ENCODE measurements at regions not wholly inside any gene's neighbourhood (a gene's known extent, or its start where the extent isn't known, plus 50 kb on each side); places are given as distances from the start of the nearest gene placed in this dataset.
"Not testable (repeated sequence)": the region's sequence is repeated elsewhere in the genome, so short reads cannot be mapped to it uniquely, and the experiment has no call there.

GRCh38 chr2:160584972-160585494 lies 91.4 kb upstream of the RBMS1 start:
- DNase-seq: no peak

GRCh38 chr2:160590664-160591063 lies 97.1 kb upstream of the RBMS1 start:
- DNase-seq: no peak

- no peak for DNase-seq
These were observed 98.8 kb upstream of the RBMS1 start for GRCh38 chr2:160592401-160592800.

DNA sequence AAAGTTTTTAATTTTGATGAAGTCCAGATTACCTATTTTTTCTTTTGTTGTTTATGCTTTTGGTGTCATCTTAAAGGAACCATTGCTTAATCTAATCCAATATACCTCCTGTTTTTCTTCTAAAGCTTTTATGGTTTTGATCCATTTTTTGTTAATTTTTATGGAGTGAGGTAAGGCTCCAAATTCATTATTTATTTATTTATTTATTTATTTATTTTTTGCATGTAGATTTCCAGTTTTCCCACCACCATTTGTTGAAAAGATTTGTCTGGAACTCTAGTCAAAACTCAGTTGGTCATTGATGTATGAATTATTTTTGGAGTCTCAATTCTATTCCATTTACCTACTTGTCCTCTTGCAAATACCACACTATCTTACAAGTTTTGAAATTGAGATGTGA lies 99.4 kb upstream of the RBMS1 start:
- no peak for DNase-seq

DNA sequence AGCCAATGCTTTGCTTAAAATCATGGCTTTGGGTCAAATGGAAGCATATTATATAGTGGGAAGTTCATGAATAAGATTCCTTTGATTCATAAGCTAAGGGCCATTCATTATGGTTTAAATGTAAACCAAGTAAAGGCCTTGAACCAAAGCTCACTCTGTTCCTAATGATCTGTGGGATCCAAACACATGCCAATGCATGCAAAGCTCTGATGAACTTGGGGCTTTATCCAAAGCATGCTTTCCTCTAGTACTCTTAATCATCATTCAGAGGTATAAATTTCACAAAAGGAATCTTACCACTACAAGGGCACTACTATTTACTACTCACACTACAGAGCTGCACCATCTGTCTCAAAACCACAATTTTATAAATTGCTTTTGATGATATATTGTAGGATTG lies 102.8 kb upstream of the RBMS1 start:
- DNase-seq: no peak

GRCh38 chr2:160600437-160600836 lies 106.8 kb upstream of the RBMS1 start:
- DNase-seq: not testable (repeated sequence)

- no peak for DNase-seq
These were observed 108.5 kb upstream of the RBMS1 start for GRCh38 chr2:160602073-160602472.

GRCh38 chr2:160603771-160604510 lies 110.3 kb upstream of the RBMS1 start:
- DNase-seq: no peak

- DNase-seq: no peak
These were observed 112.7 kb upstream of the RBMS1 start for GRCh38 chr2:160606341-160606740.

GRCh38 chr2:160608599-160608998 lies 115.0 kb upstream of the RBMS1 start:
- DNase-seq: no peak

DNA sequence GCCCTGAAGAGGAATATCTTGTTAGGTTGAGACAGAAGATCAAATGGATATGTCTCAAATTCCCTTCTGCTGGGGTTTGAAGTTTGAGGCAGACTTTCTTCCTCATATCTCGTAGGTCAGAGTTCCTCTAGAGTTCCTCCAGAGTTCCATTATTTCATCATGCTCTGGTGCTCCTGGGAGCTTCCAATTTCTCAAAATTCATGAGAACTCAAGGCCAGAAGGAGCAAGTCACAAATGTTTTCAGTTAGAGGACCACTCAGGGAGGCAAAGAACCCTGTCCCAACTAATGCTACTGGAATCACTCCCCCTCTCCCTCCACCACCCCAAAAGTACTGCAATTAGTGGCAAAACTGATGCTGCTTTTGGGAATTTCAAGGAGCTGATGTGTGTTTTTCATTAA lies 115.7 kb upstream of the RBMS1 start:
- DNase-seq: no peak

GRCh38 chr2:160610041-160610440 lies 116.4 kb upstream of the RBMS1 start:
- DNase-seq: no peak

GRCh38 chr2:160612266-160612856 lies 118.8 kb upstream of the RBMS1 start:
- DNase-seq: no peak

DNA sequence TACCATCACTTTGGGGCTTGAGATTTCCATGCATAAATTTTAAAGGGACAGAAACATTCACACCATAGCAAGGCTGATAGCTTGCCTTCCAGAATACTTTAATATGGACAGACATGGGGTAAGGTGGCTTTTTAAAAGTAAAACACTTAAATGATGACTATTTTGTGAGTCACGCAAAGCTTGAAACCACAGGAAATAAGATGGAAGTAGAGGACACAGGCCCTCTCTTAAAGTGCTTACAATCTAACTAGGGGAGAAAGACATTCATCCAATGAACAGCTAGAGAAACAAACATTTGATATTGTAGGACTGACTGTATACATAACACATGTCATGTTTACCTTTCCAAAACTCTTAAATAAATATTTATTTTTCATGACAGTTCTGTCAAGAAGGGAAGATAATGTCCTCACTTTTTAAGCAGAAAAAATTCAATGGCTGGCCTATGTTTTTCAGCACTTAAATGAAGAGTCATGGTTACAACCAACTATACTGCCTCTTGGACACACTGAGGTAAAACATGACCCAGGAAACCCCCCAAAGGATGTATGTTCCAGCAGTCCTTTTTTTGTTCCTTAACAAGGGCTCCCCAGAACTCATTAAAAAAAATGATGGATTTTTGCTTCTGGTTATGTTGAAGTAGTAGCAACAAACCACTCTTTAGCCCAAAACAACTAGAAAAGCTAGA lies 120.0 kb upstream of the RBMS1 start:
- no peak for DNase-seq

- no peak for DNase-seq
These were observed 120.8 kb upstream of the RBMS1 start for GRCh38 chr2:160614391-160614790.

GRCh38 chr2:160615706-160616105 lies 122.1 kb upstream of the RBMS1 start:
- DNase-seq: no peak

DNA sequence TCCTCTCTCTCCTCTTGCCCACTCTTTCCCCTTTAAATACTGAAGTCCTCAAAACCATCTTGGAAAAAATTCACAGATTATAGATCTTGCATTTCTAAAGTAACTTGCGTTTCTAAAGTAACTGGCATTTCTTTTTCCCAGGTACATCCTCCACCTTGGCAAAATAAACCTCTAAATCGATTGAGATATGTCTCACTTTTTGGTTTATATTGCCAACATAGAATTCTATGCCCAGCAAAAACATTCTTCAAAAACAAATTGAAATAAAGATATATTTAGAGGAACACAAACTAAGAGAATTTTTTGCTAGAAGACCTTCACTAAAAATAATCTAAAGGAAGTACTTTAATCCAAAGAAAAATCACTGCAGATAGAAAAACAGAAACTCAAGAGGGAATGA lies 122.5 kb upstream of the RBMS1 start:
- DNase-seq: no peak

DNA sequence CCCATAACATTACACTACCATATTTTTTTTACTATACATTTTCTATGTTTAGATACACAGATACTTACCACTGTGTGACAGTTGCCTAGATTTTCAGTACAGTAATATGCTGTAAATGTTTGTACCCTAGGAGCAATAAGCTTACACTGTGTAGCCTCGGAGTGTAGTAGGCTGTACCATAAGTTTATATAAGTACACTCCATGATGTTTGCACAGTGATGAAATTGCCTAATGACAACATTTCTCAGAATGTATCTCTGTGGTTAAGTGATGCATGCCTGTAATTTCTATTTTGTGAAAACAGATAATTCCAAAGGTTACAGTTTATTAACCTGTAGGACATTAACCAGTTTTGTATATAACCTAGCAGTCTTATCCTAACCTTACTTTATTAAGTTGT lies 128.1 kb upstream of the RBMS1 start:
- no peak for DNase-seq

- DNase-seq: not testable (repeated sequence)
These were observed 134.5 kb upstream of the RBMS1 start for GRCh38 chr2:160628020-160628637.

DNA sequence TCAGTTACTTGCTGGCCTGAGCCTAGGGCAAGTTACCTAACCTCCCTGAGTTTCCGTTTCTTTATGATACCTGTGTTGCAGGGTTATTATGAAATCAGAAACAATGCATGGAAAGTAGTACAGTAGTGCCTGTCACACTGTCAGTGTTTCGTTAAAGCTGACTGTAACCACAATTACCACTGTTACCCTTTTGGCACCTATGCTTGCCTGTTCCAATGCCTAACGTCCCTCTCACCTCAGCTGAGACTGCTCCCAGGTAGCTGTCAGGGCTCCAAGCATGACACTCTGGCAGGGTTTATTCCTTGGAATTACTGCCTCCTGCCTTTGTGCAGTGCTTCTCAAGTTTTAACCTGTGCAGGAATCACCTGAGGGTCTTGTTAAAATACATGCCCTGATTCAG lies 135.2 kb upstream of the RBMS1 start:
- no peak for DNase-seq

- no peak for DNase-seq
These were observed 137.4 kb upstream of the RBMS1 start for GRCh38 chr2:160630801-160631590.

DNA sequence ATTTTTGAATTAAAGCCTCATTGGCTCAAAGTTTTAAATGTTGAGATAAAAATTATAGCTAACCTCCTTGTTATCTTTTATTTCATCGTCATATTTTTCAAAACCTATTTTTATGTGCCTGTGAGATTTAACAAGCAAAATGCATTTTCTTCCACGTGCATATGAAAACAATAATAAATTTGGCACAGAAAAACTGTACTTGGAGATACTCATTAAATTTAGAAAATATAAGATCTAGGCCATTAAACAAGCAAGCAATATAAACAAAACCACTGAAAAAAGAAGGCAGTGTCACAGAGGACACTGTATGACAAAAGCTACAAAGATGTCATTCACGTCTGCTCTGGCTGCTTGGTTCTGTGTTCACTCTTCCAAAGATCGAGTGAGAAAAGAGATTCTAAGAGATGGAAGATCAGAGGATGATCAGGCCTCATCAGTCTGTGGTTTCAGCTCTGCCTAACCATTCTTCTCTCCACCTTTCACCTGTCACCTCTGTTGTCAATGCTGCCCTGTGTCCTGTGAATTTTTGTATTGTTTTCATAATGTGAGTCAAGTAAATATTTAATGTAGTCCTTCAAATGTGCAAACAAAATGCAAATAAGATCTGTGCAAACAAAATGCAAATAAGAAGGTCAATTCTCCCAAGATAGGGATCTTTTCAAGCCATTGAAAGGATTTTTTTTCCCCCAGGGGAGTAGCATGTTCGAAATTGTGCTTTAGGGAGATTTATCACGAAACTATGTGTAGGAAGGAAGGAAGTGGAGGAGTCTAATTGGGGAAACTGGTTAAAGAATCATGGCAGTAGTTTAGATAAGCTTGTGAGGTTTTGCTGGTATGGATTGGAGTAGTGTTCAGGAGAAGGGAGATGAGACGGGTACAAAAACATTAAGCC lies 138.7 kb upstream of the RBMS1 start:
- no peak for DNase-seq
